Astrocyte (in vitro differentiated cells and primary cell): ENCODE measurements at regions not wholly inside any gene's neighbourhood (a gene's known extent, or its start where the extent isn't known, plus 50 kb on each side); places are given as distances from the start of the nearest gene placed in this dataset.

ENCODE experiments used
- DNase-seq: peaks from one replicate; pipeline ENCODE4 v3.0.0-alpha.2; 2010; ENCODE audit warnings: low read depth
- FAIRE-seq: peaks from 2 replicates; lab custom pipeline; 2011; peaks lifted over from hg19 to GRCh38; lab: Jason Lieb, UNC
- H2AFZ ChIP-seq: 2 replicates; pipeline ENCODE4 v1.6.0; 2012; ENCODE audit warnings: low read depth, low read length, inconsistent platforms
- H3K27ac ChIP-seq: 2 replicates; pipeline ENCODE4 v1.5.1; 2011; ENCODE audit warnings: low read depth, low read length, inconsistent platforms
- H3K27me3 ChIP-seq: 2 replicates; pipeline ENCODE4 v1.6.0; 2011; ENCODE audit warnings: low read length, inconsistent platforms; ENCODE audit not compliant: insufficient read depth
- H3K36me3 ChIP-seq: 2 replicates; pipeline ENCODE4 v1.5.1; 2011; ENCODE audit warnings: low read length, inconsistent platforms; ENCODE audit not compliant: insufficient read depth
- H3K4me1 ChIP-seq: 2 replicates; pipeline ENCODE4 v1.5.1; 2011; ENCODE audit warnings: low read length, inconsistent platforms; ENCODE audit not compliant: insufficient read depth
- H3K4me2 ChIP-seq: 2 replicates; pipeline ENCODE4 v1.6.0; 2012; ENCODE audit warnings: low read length, inconsistent platforms
- H3K4me3 ChIP-seq: 2 replicates; pipeline ENCODE4 v1.5.1; 2011; ENCODE audit warnings: low read depth, mild to moderate bottlenecking, low read length, inconsistent platforms; ENCODE audit not compliant: insufficient read depth
- H3K79me2 ChIP-seq: 2 replicates; pipeline ENCODE4 v1.6.0; 2012; ENCODE audit warnings: mild to moderate bottlenecking, low read length, inconsistent platforms; ENCODE audit not compliant: insufficient read depth
- H3K9ac ChIP-seq: 2 replicates; pipeline ENCODE4 v1.6.0; 2012; ENCODE audit warnings: mild to moderate bottlenecking, low read length, inconsistent platforms
- H3K9me3 ChIP-seq: 2 replicates; pipeline ENCODE4 v1.5.1; 2012; ENCODE audit warnings: low read depth, mild to moderate bottlenecking, low read length, inconsistent platforms; ENCODE audit not compliant: insufficient read depth
- H4K20me1 ChIP-seq: 2 replicates; pipeline ENCODE4 v1.6.0; 2012; ENCODE audit warnings: low read length, inconsistent platforms; ENCODE audit not compliant: insufficient read depth
- H3K27ac Mint-ChIP-seq: one replicate; pipeline ENCODE4 v1.8.0; 2021; ENCODE audit warnings: mild to moderate bottlenecking, mixed read lengths; ENCODE audit not compliant: unreplicated experiment
- H3K27me3 Mint-ChIP-seq: one replicate; pipeline ENCODE4 v1.8.0; 2021; ENCODE audit warnings: low read depth, mixed read lengths; ENCODE audit not compliant: unreplicated experiment
- H3K36me3 Mint-ChIP-seq: one replicate; pipeline ENCODE4 v1.8.0; 2021; ENCODE audit warnings: low read depth, mixed read lengths; ENCODE audit not compliant: unreplicated experiment
- H3K4me1 Mint-ChIP-seq: one replicate; pipeline ENCODE4 v1.8.0; 2021; ENCODE audit warnings: low read depth, mixed read lengths; ENCODE audit not compliant: unreplicated experiment
- H3K4me3 Mint-ChIP-seq: one replicate; pipeline ENCODE4 v1.8.0; 2021; ENCODE audit warnings: mild to moderate bottlenecking, moderate library complexity, mixed read lengths; ENCODE audit not compliant: unreplicated experiment
- H3K9me3 Mint-ChIP-seq: one replicate; pipeline ENCODE4 v1.8.0; 2021; ENCODE audit warnings: mild to moderate bottlenecking, mixed read lengths; ENCODE audit not compliant: unreplicated experiment
- CTCF ChIP-seq: IDR thresholded peaks from 2 replicates; pipeline ENCODE4 v1.5.1; 2011; ENCODE audit warnings: low read depth, mild to moderate bottlenecking, inconsistent platforms, low read length, moderate library complexity; ENCODE audit not compliant: insufficient read depth
- EZH2 ChIP-seq: IDR thresholded peaks from 2 replicates; pipeline ENCODE4 v1.6.1; 2012; ENCODE audit warnings: mild to moderate bottlenecking, low read length, inconsistent platforms; ENCODE audit not compliant: insufficient read depth

GRCh38 chr12:89263900-89264299, 88.4 kb downstream of the DUSP6 start:
- Histone ChIP-seq H3K4me1 (no peaks in the 10 kb centered on the region), H3K27me3 (no peaks in the 10 kb centered on the region), H3K9me3 (no peaks in the 10 kb centered on the region), H4K20me1 (no peaks in the 10 kb centered on the region), H3K79me2 (no peaks in the 10 kb centered on the region), H2AFZ (no peak overlapping the region), H3K9ac (no peak overlapping the region), H3K27ac (no peak overlapping the region), H3K4me2 (no peak overlapping the region), H3K36me3 (no peaks in the 10 kb centered on the region), H3K4me3 (no peak overlapping the region)
- Mint-ChIP-seq H3K9me3 (peaks cover 3% of the 10 kb centered on the region), H3K4me1 (peaks cover 2% of the 10 kb centered on the region), H3K36me3 (no peaks in the 10 kb centered on the region), H3K27ac (no peak overlapping the region), H3K27me3 (no peaks in the 10 kb centered on the region), H3K4me3 (no peak overlapping the region)
- TF ChIP-seq EZH2: no peak
- no peak for TF ChIP-seq CTCF
- no peak for FAIRE-seq
- no peak for DNase-seq

- Histone ChIP-seq H3K9ac (no peak overlapping the region), H3K9me3 (no peaks in the 10 kb centered on the region), H3K4me2 (no peak overlapping the region), H3K27ac (no peak overlapping the region), H3K4me3 (no peak overlapping the region), H3K36me3 (no peaks in the 10 kb centered on the region), H4K20me1 (no peaks in the 10 kb centered on the region), H2AFZ (no peak overlapping the region), H3K79me2 (no peaks in the 10 kb centered on the region), H3K4me1 (no peaks in the 10 kb centered on the region), H3K27me3 (no peaks in the 10 kb centered on the region)
- peaks cover 2% of the 10 kb centered on the region for H3K27me3 Mint-ChIP-seq
- TF ChIP-seq CTCF (no peak), EZH2 (no peak)
- H3K4me3 Mint-ChIP-seq: no peak overlapping the region
- peaks cover 4% of the 10 kb centered on the region for H3K9me3 Mint-ChIP-seq
- H3K27ac Mint-ChIP-seq: no peak overlapping the region
- DNase-seq: no peak
- peaks cover 2% of the 10 kb centered on the region for H3K4me1 Mint-ChIP-seq
- H3K36me3 Mint-ChIP-seq: no peaks in the 10 kb centered on the region
- FAIRE-seq: peak; percentile 29
Measured at GRCh38 chr12:89262855-89263552, 89.3 kb downstream of the DUSP6 start.

GRCh38 chr12:89261982-89262381, 90.3 kb downstream of the DUSP6 start:
- H3K27me3 ChIP-seq: no peaks in the 10 kb centered on the region
- no peaks in the 10 kb centered on the region for H3K36me3 ChIP-seq
- FAIRE-seq (peak; percentile 23), DNase-seq (no peak)
- H3K36me3 Mint-ChIP-seq: no peaks in the 10 kb centered on the region
- no peak overlapping the region for H3K27ac ChIP-seq
- no peaks in the 10 kb centered on the region for H4K20me1 ChIP-seq
- TF ChIP-seq CTCF: no peak
- no peak for TF ChIP-seq EZH2
- H3K9ac ChIP-seq: no peak overlapping the region
- no peaks in the 10 kb centered on the region for H3K4me1 ChIP-seq
- H3K27me3 Mint-ChIP-seq: peaks cover 2% of the 10 kb centered on the region
- no peaks in the 10 kb centered on the region for H3K79me2 ChIP-seq
- no peaks in the 10 kb centered on the region for H3K4me1 Mint-ChIP-seq
- H3K9me3 ChIP-seq: no peaks in the 10 kb centered on the region
- no peak overlapping the region for H3K4me3 Mint-ChIP-seq
- H3K27ac Mint-ChIP-seq: no peak overlapping the region
- no peak overlapping the region for H3K4me2 ChIP-seq
- H3K9me3 Mint-ChIP-seq: peaks cover 4% of the 10 kb centered on the region
- no peak overlapping the region for H3K4me3 ChIP-seq
- H2AFZ ChIP-seq: no peak overlapping the region
